GM12878 (cell line): ENCODE measurements at regions not wholly inside any gene's neighbourhood (a gene's known extent, or its start where the extent isn't known, plus 50 kb on each side); places are given as distances from the start of the nearest gene placed in this dataset.

Experiments
- EP300 ChIP-seq, 2 experiments: fragments of 150-350 bp in 1 of 2; IDR thresholded peaks; 2 replicates each; pipeline ENCODE4 v1.6.1; 2011 to 2012; ENCODE audit warnings: low read depth in 2 of 2, low read length in 2 of 2, borderline replicate concordance in 1 of 2, improper control_type of control experiment in 1 of 2, inconsistent platforms in 1 of 2; ENCODE audit not compliant: control insufficient read depth in 1 of 2
- MTA3 ChIP-seq: IDR thresholded peaks from 2 replicates; pipeline ENCODE4 v1.6.1; 2012; ENCODE audit warnings: low read length, inconsistent platforms, borderline replicate concordance
- PML ChIP-seq: IDR thresholded peaks from 2 replicates; pipeline ENCODE4 v1.6.1; 2012; ENCODE audit warnings: low read length, inconsistent platforms
- POLR2AphosphoS5 ChIP-seq: IDR thresholded peaks from 2 replicates; pipeline ENCODE4 v1.6.1; 2011; ENCODE audit warnings: mild to moderate bottlenecking, low read length, inconsistent platforms
- RFX5 ChIP-seq: IDR thresholded peaks from 2 replicates; pipeline ENCODE4 v1.6.1; 2011; ENCODE audit warnings: low read depth, low read length, improper control_type of control experiment
- SMC3 ChIP-seq: IDR thresholded peaks from 2 replicates; pipeline ENCODE4 v1.6.1; 2011; ENCODE audit warnings: low read length, improper control_type of control experiment, borderline replicate concordance

DNA sequence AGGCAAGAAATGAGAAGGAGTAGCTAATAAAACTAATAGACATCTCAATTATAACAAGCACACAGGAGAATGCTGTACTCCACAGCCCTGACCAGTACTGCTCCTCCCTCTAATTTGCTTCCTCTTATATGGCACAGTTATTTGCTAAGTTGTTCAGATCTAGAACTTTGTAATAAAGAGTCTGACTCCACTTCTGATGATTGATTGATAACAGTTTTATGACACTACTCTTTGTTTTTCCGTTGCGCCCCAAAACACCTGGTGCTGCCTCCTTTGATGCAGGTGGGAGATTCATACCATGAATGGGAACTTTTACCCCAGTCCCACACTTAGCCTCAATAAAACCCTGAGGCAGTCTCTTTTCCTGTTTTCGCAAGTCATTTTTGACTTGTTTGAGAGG, 777.7 kb downstream of the GBE1 start:
- no peak for TF ChIP-seq MTA3
- TF ChIP-seq SMC3 = no peak
- TF ChIP-seq PML = no peak
- no peak for TF ChIP-seq RFX5
- no peak for TF ChIP-seq EP300 (IDR thresholded peaks at IDR 0.05; ENCODE audit: borderline replicate concordance in 1 of 2, control insufficient read depth in 1 of 2, low read depth in 2 of 2, low read length in 2 of 2)
- no peak for TF ChIP-seq POLR2AphosphoS5
